HEK293T (cell line): ENCODE measurements at regions not wholly inside any gene's neighbourhood (a gene's known extent, or its start where the extent isn't known, plus 50 kb on each side); places are given as distances from the start of the nearest gene placed in this dataset.

Source experiments
- CTCF ChIA-PET: fragments of 350-600 bp; formaldehyde crosslinking; extraction: SDS; loops from one replicate; lab custom pipeline; 2021; ENCODE audit warnings: antibody characterized with exemption, inconsistent platforms; lab: Yijun Ruan, JAX
- POLR2A ChIA-PET: fragments of 350-600 bp; formaldehyde crosslinking; extraction: SDS; loops from one replicate; lab custom pipeline; 2020; ENCODE audit warnings: antibody characterized with exemption, inconsistent platforms; lab: Yijun Ruan, JAX
- DNase-seq: peaks from one replicate; pipeline ENCODE4 v3.0.0; 2012; ENCODE audit warnings: mixed read lengths; ENCODE audit errors: extremely low spot score
- ARNT ChIP-seq: fragments of 450-650 bp; IDR thresholded peaks from 2 replicates; pipeline ENCODE4 v1.6.1; 2017; ENCODE audit warnings: mild to moderate bottlenecking
- BHLHE40 ChIP-seq: fragments of 450-650 bp; IDR thresholded peaks from 2 replicates; pipeline ENCODE4 v1.6.1; 2016; ENCODE audit warnings: mild to moderate bottlenecking, moderate library complexity, borderline replicate concordance
- CTBP1 ChIP-seq: fragments of 450-650 bp; IDR thresholded peaks from 2 replicates; pipeline ENCODE4 v1.6.1; 2016; ENCODE audit warnings: borderline replicate concordance
- ELF4 ChIP-seq: fragments of 450-650 bp; IDR thresholded peaks from 2 replicates; pipeline ENCODE4 v1.6.1; 2017; ENCODE audit warnings: antibody characterized with exemption
- FOXA1 ChIP-seq: fragments of 450-650 bp; IDR thresholded peaks from 2 replicates; pipeline ENCODE4 v1.6.1; 2016; ENCODE audit warnings: mild to moderate bottlenecking
- FOXK2 ChIP-seq: fragments of 450-650 bp; IDR thresholded peaks from 2 replicates; pipeline ENCODE4 v1.6.1; 2016; ENCODE audit warnings: mild to moderate bottlenecking
- FOXM1 ChIP-seq: fragments of 450-650 bp; IDR thresholded peaks from 2 replicates; pipeline ENCODE4 v1.6.1; 2017; ENCODE audit warnings: mild to moderate bottlenecking, borderline replicate concordance
- HDGF ChIP-seq: fragments of 450-650 bp; IDR thresholded peaks from 2 replicates; pipeline ENCODE4 v1.6.1; 2017; ENCODE audit warnings: antibody characterized with exemption, borderline replicate concordance
- L3MBTL2 ChIP-seq: fragments of 450-650 bp; conservative IDR thresholded peaks from 2 replicates; pipeline ENCODE4 v1.6.1; 2016; ENCODE audit warnings: mild to moderate bottlenecking
- LEF1 ChIP-seq: fragments of 450-650 bp; IDR thresholded peaks from 2 replicates; pipeline ENCODE4 v1.6.1; 2017; ENCODE audit warnings: mild to moderate bottlenecking, borderline replicate concordance
- NFRKB ChIP-seq: fragments of 450-650 bp; IDR thresholded peaks from 2 replicates; pipeline ENCODE4 v1.6.1; 2016; ENCODE audit warnings: mild to moderate bottlenecking, moderate library complexity
- SP1 ChIP-seq: fragments of 450-650 bp; IDR thresholded peaks from 2 replicates; pipeline ENCODE4 v1.6.1; 2017
- SUZ12 ChIP-seq: fragments of 450-650 bp; IDR thresholded peaks from 2 replicates; pipeline ENCODE4 v1.6.1; 2016; ENCODE audit warnings: mild to moderate bottlenecking
- TARDBP ChIP-seq: fragments of 450-650 bp; IDR thresholded peaks from 2 replicates; pipeline ENCODE4 v1.6.1; 2016
- ZNF384 ChIP-seq: fragments of 450-650 bp; IDR thresholded peaks from 2 replicates; pipeline ENCODE4 v1.6.1; 2016
- TF ChIP-seq, protein P1 (sequence below): fragments of 450-650 bp; IDR thresholded peaks from 2 replicates; pipeline ENCODE4 v1.6.1; 2016

- POLR2A ChIA-PET, result no interaction called here
Observed at GRCh38 chr4:181431006-181431405, 812.2 kb upstream of the TENM3 start.

DNA sequence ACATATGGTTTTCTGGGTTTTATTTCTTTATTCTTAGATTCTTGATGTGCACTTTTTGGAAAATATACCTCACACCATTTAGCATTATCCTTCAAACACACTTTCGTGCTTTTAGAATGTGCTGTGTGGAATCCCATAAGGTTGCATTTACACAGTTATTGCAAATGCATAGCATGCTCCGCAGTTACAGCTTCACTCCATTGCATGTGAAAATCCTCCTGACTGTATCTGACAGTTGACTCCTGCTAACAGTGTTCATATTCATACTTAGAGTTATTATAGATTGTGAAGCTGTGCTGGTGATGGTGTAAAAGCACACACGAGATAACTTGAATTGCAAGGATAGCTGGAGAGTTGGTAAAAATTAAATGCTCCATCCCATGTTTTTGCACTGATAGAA is 811.5 kb upstream of the TENM3 start:
- ChIA-PET CTCF (interaction anchor here (0.6 kb wide), 1 partner anchor 111 kb away, joined by 3 read pairs; no protein-coding TSS in a partner anchor), POLR2A (no interaction called here)
- no peak for DNase-seq
- TF ChIP-seq SUZ12 (no peak), L3MBTL2 (no peak), ELF4 (no peak), CTBP1 (no peak), HDGF (no peak), FOXM1 (no peak), ARNT (no peak), TARDBP (no peak)
- TF ChIP-seq, protein P1, sequence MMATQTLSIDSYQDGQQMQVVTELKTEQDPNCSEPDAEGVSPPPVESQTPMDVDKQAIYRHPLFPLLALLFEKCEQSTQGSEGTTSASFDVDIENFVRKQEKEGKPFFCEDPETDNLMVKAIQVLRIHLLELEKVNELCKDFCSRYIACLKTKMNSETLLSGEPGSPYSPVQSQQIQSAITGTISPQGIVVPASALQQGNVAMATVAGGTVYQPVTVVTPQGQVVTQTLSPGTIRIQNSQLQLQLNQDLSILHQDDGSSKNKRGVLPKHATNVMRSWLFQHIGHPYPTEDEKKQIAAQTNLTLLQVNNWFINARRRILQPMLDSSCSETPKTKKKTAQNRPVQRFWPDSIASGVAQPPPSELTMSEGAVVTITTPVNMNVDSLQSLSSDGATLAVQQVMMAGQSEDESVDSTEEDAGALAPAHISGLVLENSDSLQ, result no peak

More at GRCh38 chr4:181431006-181431405, 812.2 kb upstream of the TENM3 start:
- no peak for TF ChIP-seq SP1
- TF ChIP-seq ZNF384, result no peak
- no peak for TF ChIP-seq FOXM1
- TF ChIP-seq LEF1, result no peak
- no peak for TF ChIP-seq CTBP1
- no peak for TF ChIP-seq FOXA1
- no peak for TF ChIP-seq BHLHE40
- TF ChIP-seq ARNT, result no peak
- TF ChIP-seq, protein P1, result no peak
- TF ChIP-seq HDGF, result no peak
- TF ChIP-seq FOXK2, result no peak
- TF ChIP-seq TARDBP, result no peak
- no peak for TF ChIP-seq ELF4
- no peak for TF ChIP-seq SUZ12
- no peak for TF ChIP-seq NFRKB
- TF ChIP-seq L3MBTL2, result no peak
- no peak for DNase-seq
- CTCF ChIA-PET, result no interaction called here

DNA sequence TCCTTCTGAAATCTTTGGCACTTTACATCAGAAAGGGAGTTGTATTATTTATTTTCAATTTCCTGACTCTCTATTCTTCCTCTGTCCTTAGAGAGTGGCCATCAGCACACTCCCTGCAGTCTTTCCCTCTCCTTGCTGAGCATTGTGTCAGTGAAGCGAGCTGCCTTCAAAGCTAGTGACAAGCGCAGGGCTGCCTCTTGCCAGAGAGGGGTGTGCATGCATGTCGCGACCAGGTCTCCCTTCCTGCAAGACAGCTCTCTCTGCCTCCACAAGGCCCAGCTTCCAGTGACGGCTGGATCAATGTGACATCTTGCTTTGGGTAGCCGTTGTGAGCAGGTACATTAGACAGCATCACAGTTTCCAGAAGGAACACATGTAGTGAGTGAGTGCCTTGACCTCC is 810.9 kb upstream of the TENM3 start:
- POLR2A ChIA-PET, result no interaction called here
- CTCF ChIA-PET, result interaction anchor here (0.6 kb wide), 1 partner anchor 112 kb away, joined by 3 read pairs; no protein-coding TSS in a partner anchor
- DNase-seq, result no peak
- TF ChIP-seq, protein P1, result no peak
- no peak for TF ChIP-seq SP1
- TF ChIP-seq LEF1, result no peak
- no peak for TF ChIP-seq FOXA1
- TF ChIP-seq ZNF384, result no peak
- TF ChIP-seq SUZ12, result no peak
- TF ChIP-seq L3MBTL2, result no peak
- TF ChIP-seq ELF4, result no peak
- TF ChIP-seq TARDBP, result no peak
- TF ChIP-seq ARNT, result no peak
- TF ChIP-seq NFRKB, result no peak
- no peak for TF ChIP-seq BHLHE40
- no peak for TF ChIP-seq HDGF
- TF ChIP-seq FOXM1, result no peak
- no peak for TF ChIP-seq CTBP1
- TF ChIP-seq FOXK2, result no peak

DNA sequence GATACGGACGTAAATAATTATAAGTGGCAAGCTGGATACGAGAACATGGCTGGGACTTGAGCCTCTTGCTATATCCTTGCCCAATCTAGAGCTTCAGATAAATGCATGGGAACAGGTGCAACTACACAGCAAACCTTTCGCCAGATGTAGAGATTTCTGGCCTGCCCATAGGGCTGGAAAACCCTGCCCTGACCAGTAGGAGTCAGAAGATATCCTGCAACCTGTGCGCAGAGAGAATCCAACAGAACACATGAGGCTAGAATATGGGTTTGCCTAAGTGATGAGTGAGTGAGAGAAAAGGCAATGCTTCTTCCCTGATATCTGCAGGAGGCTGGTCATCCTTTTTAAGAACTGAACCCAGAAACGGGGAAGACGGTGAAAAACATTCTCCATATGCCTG is 805.3 kb upstream of the TENM3 start:
- ChIA-PET POLR2A (no interaction called here), CTCF (no interaction called here)
- TF ChIP-seq FOXK2 (no peak), FOXM1 (no peak), ZNF384 (no peak), NFRKB (no peak), HDGF (no peak), CTBP1 (no peak), LEF1 (no peak), L3MBTL2 (no peak), SP1 (no peak), ELF4 (no peak), SUZ12 (no peak), BHLHE40 (no peak), TARDBP (no peak), FOXA1 (no peak), ARNT (no peak)
- TF ChIP-seq, protein P1, result no peak
- DNase-seq, result no peak

DNA sequence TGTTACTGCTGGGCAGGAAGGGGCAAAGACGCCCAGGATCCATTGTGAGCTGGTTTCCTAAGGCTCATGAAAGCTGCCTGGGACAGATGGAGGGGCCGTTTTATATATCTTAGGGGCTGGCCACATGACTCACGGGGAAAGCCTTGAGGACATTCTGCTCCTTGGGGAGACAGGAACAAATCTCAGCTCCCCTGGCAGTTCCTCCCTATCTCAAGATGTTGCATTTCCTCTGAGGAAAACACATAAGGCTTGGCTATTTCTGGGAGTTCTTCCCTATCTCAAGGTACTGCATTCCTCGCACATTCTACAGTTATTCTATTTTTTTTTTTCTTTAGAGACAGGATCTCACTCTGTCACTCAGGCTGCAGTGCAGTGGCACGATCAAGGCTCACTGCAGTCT is 804.6 kb upstream of the TENM3 start:
- ChIA-PET POLR2A (no interaction called here), CTCF (no interaction called here)
- TF ChIP-seq SUZ12, result no peak
- TF ChIP-seq ELF4, result no peak
- TF ChIP-seq, protein P1, result no peak
- no peak for TF ChIP-seq LEF1
- no peak for TF ChIP-seq NFRKB
- no peak for TF ChIP-seq FOXA1
- TF ChIP-seq ARNT, result no peak
- TF ChIP-seq CTBP1, result no peak
- TF ChIP-seq FOXK2, result no peak
- no peak for TF ChIP-seq L3MBTL2
- TF ChIP-seq SP1, result no peak
- TF ChIP-seq HDGF, result no peak
- no peak for TF ChIP-seq TARDBP
- no peak for TF ChIP-seq FOXM1
- no peak for TF ChIP-seq ZNF384
- no peak for TF ChIP-seq BHLHE40
- no peak for DNase-seq
